Naive B cell (primary cell): ENCODE measurements at regions not wholly inside any gene's neighbourhood (a gene's known extent, or its start where the extent isn't known, plus 50 kb on each side); places are given as distances from the start of the nearest gene placed in this dataset.
A peak's percentile ranks its signal among the peaks of the same experiment; 100 is the strongest.

Source experiments
- ATAC-seq, 2 donors: fragments of 150-1000 bp; cut with Tn5 transposase; 2 replicates each; pipeline ENCODE4 v1.10.0; 2021; ENCODE audit warnings: low read depth in 2 of 2, mild to moderate bottlenecking in 2 of 2, moderate library complexity in 2 of 2
- DNase-seq: peaks from one replicate; pipeline ENCODE4 v3.0.0; 2022
- H3K27ac Mint-ChIP-seq, 6 donors: one replicate each; pipeline ENCODE4 v1.8.0; 2020 to 2022; ENCODE audit warnings: mild to moderate bottlenecking in 6 of 6, mixed read lengths in 6 of 6, moderate library complexity in 5 of 6, inconsistent platforms in 2 of 6
- H3K27me3 Mint-ChIP-seq, 3 donors: one replicate each; pipeline ENCODE4 v1.8.0; 2021 to 2022; ENCODE audit warnings: mixed read lengths in 3 of 3, mild to moderate bottlenecking in 1 of 3
- H3K36me3 Mint-ChIP-seq, 2 donors: one replicate each; pipeline ENCODE4 v1.8.0; 2020 to 2022; ENCODE audit warnings: mixed read lengths in 2 of 2, inconsistent platforms in 1 of 2, mild to moderate bottlenecking in 1 of 2
- H3K4me1 Mint-ChIP-seq, 3 donors: one replicate each; pipeline ENCODE4 v1.8.0; 2020 to 2022; ENCODE audit warnings: mixed read lengths in 3 of 3, inconsistent platforms in 1 of 3, mild to moderate bottlenecking in 1 of 3, moderate library complexity in 1 of 3
- H3K4me3 Mint-ChIP-seq, 8 donors: one replicate each; pipeline ENCODE4 v1.8.0; 2020 to 2022; ENCODE audit warnings: mild to moderate bottlenecking in 8 of 8, mixed read lengths in 8 of 8, moderate library complexity in 8 of 8, inconsistent platforms in 2 of 8
- H3K9me3 Mint-ChIP-seq, 7 donors: one replicate each; pipeline ENCODE4 v1.8.0; 2020 to 2022; ENCODE audit warnings: mixed read lengths in 7 of 7, mild to moderate bottlenecking in 5 of 7, inconsistent platforms in 2 of 7, moderate library complexity in 1 of 7

DNA sequence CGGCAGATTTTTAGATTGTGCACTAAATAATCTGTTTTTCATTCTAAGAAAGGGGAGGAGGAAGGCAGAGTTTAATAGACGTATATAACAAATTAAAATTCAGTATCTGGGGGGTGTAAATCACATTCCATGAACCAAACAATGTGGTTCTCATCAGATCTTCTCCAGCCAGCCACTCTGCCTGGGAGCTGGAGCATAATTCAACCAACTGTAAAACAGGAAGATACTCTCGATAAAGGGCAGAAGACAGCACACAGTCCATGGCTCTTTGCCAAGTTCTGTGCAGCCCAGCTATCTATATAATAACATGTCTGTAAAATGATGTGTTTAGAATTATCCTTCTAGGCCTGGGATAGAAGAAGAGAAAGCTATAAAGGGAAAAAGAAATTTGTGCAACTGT, 289.9 kb upstream of the ZFP64 start:
- no peaks in the 10 kb centered on the region for H3K36me3 Mint-ChIP-seq
- no peak for ATAC-seq
- peak overlapping the region in 1 of 8 donors; percentile 2 for H3K4me3 Mint-ChIP-seq
- H3K27ac Mint-ChIP-seq = no peak overlapping the region
- no peak for DNase-seq
- H3K9me3 Mint-ChIP-seq = peaks cover 0 to 7% (median 0%) of the 10 kb centered on the region in 7 donors
- peaks cover 0 to 8% (median 7%) of the 10 kb centered on the region in 3 donors for H3K27me3 Mint-ChIP-seq
- no peaks in the 10 kb centered on the region for H3K4me1 Mint-ChIP-seq

GRCh38 chr20:52476074-52476750, 284.6 kb upstream of the ZFP64 start:
- H3K36me3 Mint-ChIP-seq = no peaks in the 10 kb centered on the region
- no peaks in the 10 kb centered on the region for H3K4me1 Mint-ChIP-seq
- peak overlapping the region in 1 of 6 donors; percentile 22 for H3K27ac Mint-ChIP-seq
- H3K9me3 Mint-ChIP-seq = peaks cover 0 to 7% (median 0%) of the 10 kb centered on the region in 7 donors
- no peak overlapping the region for H3K4me3 Mint-ChIP-seq
- no peaks in the 10 kb centered on the region for H3K27me3 Mint-ChIP-seq
- DNase-seq (no peak), ATAC-seq (no peak)

DNA sequence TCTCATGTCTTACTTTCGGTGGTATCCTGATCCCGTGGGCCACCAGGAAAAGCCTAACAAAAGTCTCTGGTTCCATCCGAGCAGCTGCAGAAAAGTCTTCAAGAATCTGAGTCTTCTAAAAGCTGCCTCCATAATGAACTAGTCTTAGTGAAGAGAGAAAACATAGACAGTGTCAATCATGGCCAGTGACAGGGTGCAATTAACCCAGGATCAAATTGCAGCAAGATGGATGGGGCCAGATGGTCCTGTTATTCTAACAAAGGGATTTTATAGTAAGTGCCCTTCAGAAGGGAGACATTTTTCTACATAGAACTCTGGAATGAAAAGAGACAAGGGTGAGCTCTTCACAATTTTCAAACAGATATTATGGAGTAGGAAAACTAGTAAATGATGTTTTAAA, 281.6 kb upstream of the ZFP64 start:
- DNase-seq (no peak), ATAC-seq (no peak)
- Mint-ChIP-seq H3K27ac (no peak overlapping the region), H3K36me3 (no peaks in the 10 kb centered on the region), H3K27me3 (peaks cover 0 to 4% (median 2%) of the 10 kb centered on the region in 3 donors), H3K9me3 (peaks cover 0 to 3% (median 0%) of the 10 kb centered on the region in 7 donors), H3K4me3 (no peak overlapping the region), H3K4me1 (no peaks in the 10 kb centered on the region)

DNA sequence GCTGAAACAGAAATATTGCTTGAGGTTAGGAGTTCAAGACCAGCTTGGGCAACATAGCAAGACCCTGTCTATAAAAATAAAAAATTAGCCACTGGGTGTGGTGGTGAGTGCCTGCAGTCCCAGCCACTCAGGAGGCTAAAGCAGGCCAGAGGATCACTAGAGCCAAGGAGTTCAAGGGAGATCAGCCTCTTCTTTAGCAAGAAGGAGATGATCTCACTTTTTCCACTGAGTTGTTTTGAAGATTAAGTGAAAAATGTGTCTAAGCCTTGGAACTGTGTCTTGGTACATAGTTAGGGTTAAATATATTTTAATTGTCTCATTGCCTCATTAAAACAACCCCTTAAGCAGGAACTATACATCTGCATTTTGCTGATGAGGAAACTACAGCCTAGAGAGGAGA, 279.0 kb upstream of the ZFP64 start:
- Mint-ChIP-seq H3K4me1 (no peaks in the 10 kb centered on the region), H3K27me3 (peaks cover 0 to 5% (median 4%) of the 10 kb centered on the region in 3 donors), H3K4me3 (no peak overlapping the region), H3K36me3 (no peaks in the 10 kb centered on the region), H3K27ac (no peak overlapping the region), H3K9me3 (peaks cover 0 to 4% (median 2%) of the 10 kb centered on the region in 7 donors)
- ATAC-seq (no peak), DNase-seq (no peak)

DNA sequence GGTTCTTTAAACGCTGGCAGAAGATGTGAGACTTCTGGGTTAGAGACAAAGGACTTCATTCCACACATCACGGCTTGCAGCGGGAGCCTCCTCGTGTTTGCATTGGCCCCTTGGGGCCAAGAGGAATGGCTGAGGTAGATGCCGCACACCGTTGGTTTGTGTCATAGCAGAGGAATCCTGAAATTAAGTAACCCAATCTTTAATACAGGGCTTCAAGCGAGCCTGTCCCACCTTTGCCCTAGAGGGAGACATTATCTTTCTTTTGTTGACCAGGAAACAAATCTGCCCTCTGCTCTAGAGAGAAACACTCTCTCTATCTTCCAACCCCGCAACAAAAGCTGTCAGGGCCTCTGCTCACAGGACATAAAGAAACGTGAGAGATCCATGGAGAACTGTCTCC, 277.5 kb upstream of the ZFP64 start:
- Mint-ChIP-seq H3K27me3 (peaks cover 0 to 12% (median 4%) of the 10 kb centered on the region in 3 donors), H3K36me3 (no peaks in the 10 kb centered on the region), H3K4me1 (no peaks in the 10 kb centered on the region), H3K9me3 (peaks cover 5 to 12% (median 7%) of the 10 kb centered on the region in 7 donors), H3K27ac (no peak overlapping the region), H3K4me3 (no peak overlapping the region)
- DNase-seq = no peak
- ATAC-seq = no peak

DNA sequence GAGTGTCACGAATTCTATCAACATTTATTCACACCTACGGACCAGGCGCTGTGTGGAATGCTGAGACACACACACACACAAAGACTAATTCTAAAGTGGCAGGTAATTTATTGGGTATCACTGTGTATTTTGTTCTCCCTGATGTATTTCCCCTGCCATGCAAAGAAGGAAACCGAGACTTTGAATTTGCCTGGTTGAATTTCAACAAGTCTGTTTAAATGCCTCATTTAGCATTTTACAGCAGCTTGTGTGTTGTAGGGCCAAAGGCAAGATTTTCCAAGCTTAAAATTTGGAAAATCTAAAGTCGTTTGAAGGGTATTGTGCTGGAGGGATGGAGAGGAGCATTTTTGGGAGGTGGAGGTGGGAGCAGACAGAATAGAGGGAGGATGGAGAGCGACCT, 274.4 kb upstream of the ZFP64 start:
- Mint-ChIP-seq H3K9me3 (peaks cover 5 to 15% (median 10%) of the 10 kb centered on the region in 7 donors), H3K36me3 (no peaks in the 10 kb centered on the region), H3K27ac (no peak overlapping the region), H3K4me3 (no peak overlapping the region), H3K27me3 (peaks cover 5 to 21% (median 12%) of the 10 kb centered on the region in 3 donors), H3K4me1 (no peaks in the 10 kb centered on the region)
- ATAC-seq = no peak
- no peak for DNase-seq

DNA sequence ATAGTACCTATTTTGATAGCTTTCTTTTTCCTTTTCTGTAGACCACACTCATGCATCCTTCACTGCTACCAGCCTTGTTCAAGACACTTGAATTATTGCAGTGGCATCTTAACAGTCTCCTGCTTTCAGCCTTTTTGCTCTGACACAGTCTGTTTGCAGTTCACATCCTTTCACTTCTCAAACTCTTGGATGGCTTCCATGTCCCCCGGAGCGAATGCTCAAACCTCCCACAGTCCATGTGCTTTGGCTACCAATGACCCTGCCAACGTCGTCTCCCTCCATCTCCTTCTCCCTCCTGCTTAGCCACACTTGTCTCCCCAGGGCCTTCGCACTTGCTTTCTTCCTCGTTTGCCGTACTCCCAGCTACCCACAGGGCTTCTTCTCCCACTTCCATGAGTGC, 270.0 kb upstream of the ZFP64 start:
- H3K36me3 Mint-ChIP-seq = no peaks in the 10 kb centered on the region
- no peak overlapping the region for H3K4me3 Mint-ChIP-seq
- peaks cover 5 to 16% (median 12%) of the 10 kb centered on the region in 3 donors for H3K27me3 Mint-ChIP-seq
- DNase-seq (no peak), ATAC-seq (no peak)
- H3K27ac Mint-ChIP-seq = peak overlapping the region in 1 of 6 donors; percentile 1
- no peaks in the 10 kb centered on the region for H3K4me1 Mint-ChIP-seq
- H3K9me3 Mint-ChIP-seq = peaks cover 7 to 21% (median 13%) of the 10 kb centered on the region in 7 donors

GRCh38 chr20:52459150-52459549, 267.6 kb upstream of the ZFP64 start:
- H3K36me3 Mint-ChIP-seq = no peaks in the 10 kb centered on the region
- H3K27me3 Mint-ChIP-seq = peaks cover 5 to 12% (median 9%) of the 10 kb centered on the region in 3 donors
- no peak overlapping the region for H3K27ac Mint-ChIP-seq
- H3K9me3 Mint-ChIP-seq = peaks cover 3 to 9% (median 4%) of the 10 kb centered on the region in 7 donors
- ATAC-seq (no peak), DNase-seq (no peak)
- no peak overlapping the region for H3K4me3 Mint-ChIP-seq
- no peaks in the 10 kb centered on the region for H3K4me1 Mint-ChIP-seq

GRCh38 chr20:52457826-52458225, 266.2 kb upstream of the ZFP64 start:
- H3K4me1 Mint-ChIP-seq = no peaks in the 10 kb centered on the region
- H3K9me3 Mint-ChIP-seq = peaks cover 3 to 9% (median 4%) of the 10 kb centered on the region in 7 donors
- no peaks in the 10 kb centered on the region for H3K36me3 Mint-ChIP-seq
- no peak overlapping the region for H3K4me3 Mint-ChIP-seq
- H3K27me3 Mint-ChIP-seq = peaks cover 5 to 8% (median 8%) of the 10 kb centered on the region in 3 donors
- H3K27ac Mint-ChIP-seq = no peak overlapping the region
- ATAC-seq (no peak), DNase-seq (no peak)

DNA sequence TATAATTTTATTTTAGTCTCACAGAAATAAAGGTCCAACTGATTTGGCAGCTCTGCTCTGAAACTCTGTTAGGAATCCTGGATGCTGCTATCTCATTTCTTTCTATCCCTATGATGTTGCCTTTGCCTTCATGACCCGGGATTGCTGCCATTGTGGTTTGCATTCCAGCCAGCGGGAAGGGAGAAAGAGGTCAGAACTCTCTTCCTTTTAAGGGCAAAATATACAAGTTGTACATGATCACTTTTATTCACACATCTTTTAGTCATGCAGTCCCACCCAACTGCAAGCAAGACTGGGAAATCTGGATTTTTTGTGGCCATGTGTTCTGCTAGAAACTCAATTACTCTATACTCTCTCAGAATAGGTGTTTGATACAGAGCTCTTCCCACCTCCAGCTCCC, 263.1 kb upstream of the ZFP64 start:
- Mint-ChIP-seq H3K4me3 (no peak overlapping the region), H3K27me3 (peaks cover 0 to 4% (median 0%) of the 10 kb centered on the region in 3 donors), H3K4me1 (no peaks in the 10 kb centered on the region), H3K27ac (no peak overlapping the region), H3K36me3 (no peaks in the 10 kb centered on the region), H3K9me3 (peaks cover 0 to 5% (median 3%) of the 10 kb centered on the region in 7 donors)
- ATAC-seq (no peak), DNase-seq (no peak)

GRCh38 chr20:52448513-52449232, 257.1 kb upstream of the ZFP64 start:
- Mint-ChIP-seq H3K27ac (peak overlapping the region in 1 of 6 donors; percentile 65), H3K4me3 (no peak overlapping the region), H3K4me1 (no peaks in the 10 kb centered on the region), H3K9me3 (no peaks in the 10 kb centered on the region), H3K27me3 (no peaks in the 10 kb centered on the region), H3K36me3 (no peaks in the 10 kb centered on the region)
- ATAC-seq (no peak), DNase-seq (no peak)

GRCh38 chr20:52447225-52447551, 255.6 kb upstream of the ZFP64 start:
- Mint-ChIP-seq H3K9me3 (no peaks in the 10 kb centered on the region), H3K27ac (no peak overlapping the region), H3K4me3 (no peak overlapping the region), H3K36me3 (no peaks in the 10 kb centered on the region), H3K27me3 (no peaks in the 10 kb centered on the region), H3K4me1 (no peaks in the 10 kb centered on the region)
- no peak for ATAC-seq
- DNase-seq = no peak

DNA sequence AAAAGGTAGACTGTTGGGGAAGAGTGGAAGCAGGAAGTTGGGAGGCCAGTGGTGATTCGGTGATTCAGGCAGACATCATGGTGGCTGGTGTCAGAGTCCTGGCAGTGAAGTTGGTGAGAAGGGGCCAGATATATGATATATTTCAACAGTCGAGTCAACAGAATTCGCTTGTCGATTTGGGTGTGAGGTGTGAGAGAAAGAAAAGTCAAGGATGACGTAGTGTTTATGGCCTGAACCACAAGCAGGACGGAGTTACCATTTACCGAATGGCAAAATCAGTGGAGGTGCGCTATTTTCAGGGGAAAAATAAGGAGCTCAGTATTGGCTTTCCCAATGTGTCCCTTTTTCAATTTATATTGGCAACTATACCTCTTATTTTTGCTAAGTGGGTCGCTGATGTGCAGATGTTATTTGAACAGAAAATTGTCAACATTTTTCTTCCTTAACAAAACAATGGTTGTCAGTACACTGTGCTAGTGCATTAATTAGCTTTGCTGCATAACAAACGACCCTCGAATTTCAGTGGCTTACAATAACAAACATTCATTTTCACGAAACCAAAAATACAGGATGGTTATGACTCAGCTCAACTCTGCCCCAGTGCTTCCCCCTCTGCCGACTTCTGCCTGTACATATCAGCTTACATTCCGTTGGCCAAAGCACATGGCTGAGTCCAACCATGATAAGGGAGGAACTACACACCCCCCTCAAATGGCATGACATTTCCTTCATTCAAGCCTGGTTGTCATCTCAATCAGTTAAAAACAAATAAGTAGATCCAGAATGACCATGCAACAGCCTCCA, 255.0 kb upstream of the ZFP64 start:
- no peaks in the 10 kb centered on the region for H3K4me1 Mint-ChIP-seq

More for the DNA sequence above, 255.0 kb upstream of the ZFP64 start:
- DNase-seq (no peak), ATAC-seq (no peak)
- H3K4me3 Mint-ChIP-seq = no peak overlapping the region
- no peak overlapping the region for H3K27ac Mint-ChIP-seq
- H3K36me3 Mint-ChIP-seq = no peaks in the 10 kb centered on the region
- no peaks in the 10 kb centered on the region for H3K9me3 Mint-ChIP-seq
- H3K27me3 Mint-ChIP-seq = no peaks in the 10 kb centered on the region
